OCI-LY3 (cell line): ENCODE measurements at regions not wholly inside any gene's neighbourhood (a gene's known extent, or its start where the extent isn't known, plus 50 kb on each side); places are given as distances from the start of the nearest gene placed in this dataset.

Experiments
- CTCF ChIP-seq: fragments of 200-600, 300-600 bp; sonication (generic); IDR thresholded peaks from 2 replicates; pipeline ENCODE4 v1.5.1; 2014; ENCODE audit warnings: antibody characterized with exemption, low read length, low read depth
- EZH2phosphoT487 ChIP-seq: fragments of 200-600 bp; shearing (Covaris generic); IDR thresholded peaks from 2 replicates; pipeline ENCODE4 v1.6.1; 2018; ENCODE audit warnings: antibody characterized with exemption, mixed run types, low read depth

GRCh38 chr2:83054751-83055150 is 1404.3 kb downstream of the SUCLG1 start:
- no peak for TF ChIP-seq EZH2phosphoT487
- TF ChIP-seq CTCF, result no peak
